Uterus (tissue), 2 donors: ENCODE measurements at regions not wholly inside any gene's neighbourhood (a gene's known extent, or its start where the extent isn't known, plus 50 kb on each side); places are given as distances from the start of the nearest gene placed in this dataset.
"Not testable (repeated sequence)": the region's sequence is repeated elsewhere in the genome, so short reads cannot be mapped to it uniquely, and the experiment has no call there.

Source experiments
- CTCF ChIP-seq, 4 experiments: fragments of 200-600 bp in 2 of 4; fragments of 450-650 bp in 2 of 4; sonication (generic) in 2 of 4; IDR thresholded peaks; one replicate each; pipeline ENCODE4 v1.5.1; 2016 to 2019; ENCODE audit warnings: antibody characterized with exemption in 4 of 4, mild to moderate bottlenecking in 2 of 4, moderate library complexity in 1 of 4
- POLR2A ChIP-seq, 2 donors: fragments of 450-650 bp; IDR thresholded peaks; one replicate each; pipeline ENCODE4 v1.6.1; 2016; ENCODE audit warnings: antibody characterized with exemption in 2 of 2, mild to moderate bottlenecking in 1 of 2, moderate library complexity in 1 of 2

- not testable (repeated sequence) for TF ChIP-seq CTCF, POLR2A (IDR thresholded peaks at IDR 0.05)
Observed at GRCh38 chr2:12024197-12024907, 277.9 kb downstream of the LPIN1 start.
